ENCODE measurements at regions not wholly inside any gene's neighbourhood (a gene's known extent, or its start where the extent isn't known, plus 50 kb on each side); places are given as distances from the start of the nearest gene placed in this dataset.

DNA sequence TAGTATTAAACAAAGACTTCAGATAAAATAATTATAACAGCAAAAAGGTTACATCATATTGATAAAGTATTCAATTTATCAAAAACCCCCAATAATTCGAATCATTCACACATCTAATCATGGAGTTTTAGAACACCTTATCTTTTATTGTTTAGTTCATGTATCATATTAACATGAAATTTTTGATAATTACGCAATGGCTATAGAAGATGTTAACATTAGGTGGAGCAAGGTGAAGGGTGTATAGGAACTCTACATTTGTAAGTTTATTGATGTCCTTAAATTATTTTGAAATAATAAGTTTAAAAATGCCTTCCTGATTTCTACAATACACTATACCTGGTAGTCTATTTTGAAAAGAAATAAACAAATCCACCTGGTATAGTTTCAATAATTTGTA is 696.5 kb upstream of the BCHE start:
- Histone ChIP-seq H2AFZ (ENCODE audit: low read depth, low read length) (no peak overlapping the region), H3K27me3 (ENCODE audit: insufficient read depth, low read depth, low read length) (no peaks in the 10 kb centered on the region), H3K27ac (ENCODE audit: low read length) (no peak overlapping the region), H3K9me2 (ENCODE audit: insufficient read depth, low read length) (no peaks in the 10 kb centered on the region), H3K36me3 (ENCODE audit: insufficient read depth, low read length) (no peaks in the 10 kb centered on the region), H3K79me2 (replicated peaks; ENCODE audit: insufficient read depth, low read length) (no peaks in the 10 kb centered on the region), H3K4me2 (ENCODE audit: low read length) (no peak overlapping the region), H3K9me3 (ENCODE audit: low read length) (peaks cover 8% of the 10 kb centered on the region), H3K9ac (ENCODE audit: low read length) (no peak overlapping the region), H3F3A (ENCODE audit: insufficient read depth, low read length, poor library complexity, severe bottlenecking) (no peaks in the 10 kb centered on the region), H4K20me1 (ENCODE audit: insufficient read depth) (no peaks in the 10 kb centered on the region), H3K4me3 (ENCODE audit: low read length) (no peak overlapping the region)
- TF ChIP-seq SMC3 (conservative IDR thresholded peaks at IDR 0.05; ENCODE audit: poor library complexity), result no peak
- TF ChIP-seq EZH2 (IDR thresholded peaks at IDR 0.05; ENCODE audit: borderline replicate concordance, insufficient read depth, low read length, poor library complexity, severe bottlenecking), result no peak
- no peak for TF ChIP-seq EP300 (conservative IDR thresholded peaks at IDR 0.05; ENCODE audit: poor library complexity, severe bottlenecking)
- TF ChIP-seq, protein P1, sequence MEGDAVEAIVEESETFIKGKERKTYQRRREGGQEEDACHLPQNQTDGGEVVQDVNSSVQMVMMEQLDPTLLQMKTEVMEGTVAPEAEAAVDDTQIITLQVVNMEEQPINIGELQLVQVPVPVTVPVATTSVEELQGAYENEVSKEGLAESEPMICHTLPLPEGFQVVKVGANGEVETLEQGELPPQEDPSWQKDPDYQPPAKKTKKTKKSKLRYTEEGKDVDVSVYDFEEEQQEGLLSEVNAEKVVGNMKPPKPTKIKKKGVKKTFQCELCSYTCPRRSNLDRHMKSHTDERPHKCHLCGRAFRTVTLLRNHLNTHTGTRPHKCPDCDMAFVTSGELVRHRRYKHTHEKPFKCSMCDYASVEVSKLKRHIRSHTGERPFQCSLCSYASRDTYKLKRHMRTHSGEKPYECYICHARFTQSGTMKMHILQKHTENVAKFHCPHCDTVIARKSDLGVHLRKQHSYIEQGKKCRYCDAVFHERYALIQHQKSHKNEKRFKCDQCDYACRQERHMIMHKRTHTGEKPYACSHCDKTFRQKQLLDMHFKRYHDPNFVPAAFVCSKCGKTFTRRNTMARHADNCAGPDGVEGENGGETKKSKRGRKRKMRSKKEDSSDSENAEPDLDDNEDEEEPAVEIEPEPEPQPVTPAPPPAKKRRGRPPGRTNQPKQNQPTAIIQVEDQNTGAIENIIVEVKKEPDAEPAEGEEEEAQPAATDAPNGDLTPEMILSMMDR (IDR thresholded peaks at IDR 0.05; ENCODE audit: poor library complexity, severe bottlenecking), result no peak
- TF ChIP-seq MXI1 (conservative IDR thresholded peaks at IDR 0.05; ENCODE audit: poor library complexity, severe bottlenecking), result no peak
- TF ChIP-seq, protein P2, sequence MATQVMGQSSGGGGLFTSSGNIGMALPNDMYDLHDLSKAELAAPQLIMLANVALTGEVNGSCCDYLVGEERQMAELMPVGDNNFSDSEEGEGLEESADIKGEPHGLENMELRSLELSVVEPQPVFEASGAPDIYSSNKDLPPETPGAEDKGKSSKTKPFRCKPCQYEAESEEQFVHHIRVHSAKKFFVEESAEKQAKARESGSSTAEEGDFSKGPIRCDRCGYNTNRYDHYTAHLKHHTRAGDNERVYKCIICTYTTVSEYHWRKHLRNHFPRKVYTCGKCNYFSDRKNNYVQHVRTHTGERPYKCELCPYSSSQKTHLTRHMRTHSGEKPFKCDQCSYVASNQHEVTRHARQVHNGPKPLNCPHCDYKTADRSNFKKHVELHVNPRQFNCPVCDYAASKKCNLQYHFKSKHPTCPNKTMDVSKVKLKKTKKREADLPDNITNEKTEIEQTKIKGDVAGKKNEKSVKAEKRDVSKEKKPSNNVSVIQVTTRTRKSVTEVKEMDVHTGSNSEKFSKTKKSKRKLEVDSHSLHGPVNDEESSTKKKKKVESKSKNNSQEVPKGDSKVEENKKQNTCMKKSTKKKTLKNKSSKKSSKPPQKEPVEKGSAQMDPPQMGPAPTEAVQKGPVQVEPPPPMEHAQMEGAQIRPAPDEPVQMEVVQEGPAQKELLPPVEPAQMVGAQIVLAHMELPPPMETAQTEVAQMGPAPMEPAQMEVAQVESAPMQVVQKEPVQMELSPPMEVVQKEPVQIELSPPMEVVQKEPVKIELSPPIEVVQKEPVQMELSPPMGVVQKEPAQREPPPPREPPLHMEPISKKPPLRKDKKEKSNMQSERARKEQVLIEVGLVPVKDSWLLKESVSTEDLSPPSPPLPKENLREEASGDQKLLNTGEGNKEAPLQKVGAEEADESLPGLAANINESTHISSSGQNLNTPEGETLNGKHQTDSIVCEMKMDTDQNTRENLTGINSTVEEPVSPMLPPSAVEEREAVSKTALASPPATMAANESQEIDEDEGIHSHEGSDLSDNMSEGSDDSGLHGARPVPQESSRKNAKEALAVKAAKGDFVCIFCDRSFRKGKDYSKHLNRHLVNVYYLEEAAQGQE (IDR thresholded peaks at IDR 0.05; ENCODE audit: borderline replicate concordance), result no peak
- TF ChIP-seq TAF1 (IDR thresholded peaks at IDR 0.05; ENCODE audit: low read depth), result no peak
- TF ChIP-seq RAD21 (conservative IDR thresholded peaks at IDR 0.05), result no peak
- TF ChIP-seq POLR2AphosphoS5 (IDR thresholded peaks at IDR 0.05), result no peak

DNA sequence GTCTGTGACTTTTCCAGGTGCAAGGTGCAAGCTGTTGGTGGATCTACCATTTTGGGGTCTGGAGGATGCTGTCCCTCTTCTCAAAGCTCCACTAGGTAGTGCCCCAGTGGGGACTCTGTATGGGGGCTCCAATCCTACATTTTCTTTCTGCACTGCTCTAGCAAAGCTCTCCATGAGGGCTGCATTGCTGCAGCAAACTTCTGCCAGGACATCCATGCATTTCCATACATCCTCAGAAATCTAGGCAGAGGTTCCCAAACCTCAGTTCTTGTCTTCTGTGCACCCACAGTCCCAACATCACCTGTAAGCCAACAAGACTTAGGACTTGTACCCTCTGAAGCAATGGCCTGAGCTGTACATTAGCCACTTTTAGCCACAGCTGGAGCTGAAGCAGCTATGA is 694.5 kb upstream of the BCHE start:
- no peaks in the 10 kb centered on the region for H4K20me1 ChIP-seq (ENCODE audit: insufficient read depth)
- no peaks in the 10 kb centered on the region for H3F3A ChIP-seq (ENCODE audit: insufficient read depth, low read length, poor library complexity, severe bottlenecking)
- H3K4me2 ChIP-seq (ENCODE audit: low read length), result no peak overlapping the region
- H3K79me2 ChIP-seq (replicated peaks; ENCODE audit: insufficient read depth, low read length), result no peaks in the 10 kb centered on the region
- H3K27ac ChIP-seq (ENCODE audit: low read length), result no peak overlapping the region
- H3K4me3 ChIP-seq (ENCODE audit: low read length), result no peak overlapping the region
- H3K9ac ChIP-seq (ENCODE audit: low read length), result no peak overlapping the region
- no peaks in the 10 kb centered on the region for H3K36me3 ChIP-seq (ENCODE audit: insufficient read depth, low read length)
- TF ChIP-seq EP300 (conservative IDR thresholded peaks at IDR 0.05; ENCODE audit: poor library complexity, severe bottlenecking) (no peak), POLR2AphosphoS5 (IDR thresholded peaks at IDR 0.05) (no peak), EZH2 (IDR thresholded peaks at IDR 0.05; ENCODE audit: borderline replicate concordance, insufficient read depth, low read length, poor library complexity, severe bottlenecking) (no peak), TAF1 (IDR thresholded peaks at IDR 0.05; ENCODE audit: low read depth) (no peak), SMC3 (conservative IDR thresholded peaks at IDR 0.05; ENCODE audit: poor library complexity) (no peak), RAD21 (conservative IDR thresholded peaks at IDR 0.05) (no peak)
- TF ChIP-seq, protein P2 (IDR thresholded peaks at IDR 0.05; ENCODE audit: borderline replicate concordance), result no peak
- TF ChIP-seq, protein P1 (IDR thresholded peaks at IDR 0.05; ENCODE audit: poor library complexity, severe bottlenecking), result no peak
- peaks cover 8% of the 10 kb centered on the region for H3K9me3 ChIP-seq (ENCODE audit: low read length)
- H2AFZ ChIP-seq (ENCODE audit: low read depth, low read length), result no peak overlapping the region
- no peaks in the 10 kb centered on the region for H3K9me2 ChIP-seq (ENCODE audit: insufficient read depth, low read length)
- no peaks in the 10 kb centered on the region for H3K27me3 ChIP-seq (ENCODE audit: insufficient read depth, low read depth, low read length)

Measured in neural cell (in vitro differentiated cells).